K562 (cell line): ENCODE measurements at regions not wholly inside any gene's neighbourhood (a gene's known extent, or its start where the extent isn't known, plus 50 kb on each side); places are given as distances from the start of the nearest gene placed in this dataset.

Experiments
- ATAC-seq: fragments of 200-7000 bp; cut with Tn5 transposase; 3 replicates; pipeline ENCODE4 v1.9.1; 2020; ENCODE audit warnings: moderate library complexity
- BruUV-seq: library from RNA; stranded (reverse); fragments of 400-500 nt; replicated peaks from 2 replicates; lab custom pipeline; 2021; lab: Mats Ljungman, UMichigan
- CTCF ChIA-PET: fragments of 300-600 bp; formaldehyde crosslinking; extraction: SDS; loops from one replicate; lab custom pipeline; 2021; ENCODE audit warnings: low intra/inter-chr PET ratio; lab: Yijun Ruan, JAX
- POLR2A ChIA-PET: fragments of 300-600, 350-650 bp; sonication (Branson Sonifier 250); formaldehyde crosslinking; extraction: SDS; loops from one replicate; lab custom pipeline; 2021; ENCODE audit warnings: antibody characterized with exemption, inconsistent platforms; lab: Yijun Ruan, JAX
- DNase-seq, 4 experiments: peaks; one replicate each; pipeline versions ENCODE4 v3.0.0 to v3.0.0-alpha.2; 2011 to 2018; ENCODE audit warnings: low spot score in 3 of 4, mixed read lengths in 3 of 4; ENCODE audit errors: extremely low read depth in 1 of 4
- FAIRE-seq: peaks from 2 replicates; lab custom pipeline; 2011; peaks lifted over from hg19 to GRCh38; lab: Jason Lieb, UNC
- H2AFZ ChIP-seq: 2 replicates; pipeline ENCODE4 v1.6.0; 2011; ENCODE audit warnings: low read depth, low read length, control low read depth, inconsistent platforms
- H3K27ac ChIP-seq: fragments of 200-600 bp; 3 replicates; pipeline ENCODE4 v1.8.0; 2011; ENCODE audit warnings: low read depth, mild to moderate bottlenecking, control low read depth, inconsistent platforms, low read length, moderate library complexity, mixed read lengths; ENCODE audit errors: extremely low read depth
- H3K27me3 ChIP-seq, 2 experiments: fragments of 300-600 bp in 1 of 2; 2 replicates in 1 of 2; 3 replicates in 1 of 2; pipeline versions ENCODE4 v1.6.0 to v1.8.0; 2011; ENCODE audit warnings: inconsistent platforms in 2 of 2, low read length in 2 of 2, mild to moderate bottlenecking in 1 of 2, mixed read lengths in 1 of 2, moderate library complexity in 1 of 2; ENCODE audit not compliant: control insufficient read depth in 2 of 2, insufficient read depth in 2 of 2
- H3K36me3 ChIP-seq: fragments of 300-600 bp; 3 replicates; pipeline ENCODE4 v1.8.0; 2011; ENCODE audit warnings: mild to moderate bottlenecking, low read length, inconsistent platforms; ENCODE audit not compliant: control insufficient read depth, insufficient read depth
- H3K4me1 ChIP-seq, 2 experiments: fragments of 200-600 bp in 1 of 2; replicated peaks in 1 of 2; 2 replicates in 1 of 2; 3 replicates in 1 of 2; pipeline versions ENCODE4 v1.5.1 to v1.8.0; 2011; ENCODE audit warnings: inconsistent platforms in 2 of 2, low read length in 2 of 2, mild to moderate bottlenecking in 1 of 2, mixed read lengths in 1 of 2, moderate library complexity in 1 of 2; ENCODE audit not compliant: control insufficient read depth in 2 of 2, insufficient read depth in 2 of 2
- H3K4me2 ChIP-seq: 2 replicates; pipeline ENCODE4 v1.6.1; 2011; ENCODE audit warnings: low read length, control low read depth, inconsistent platforms, mixed read lengths; ENCODE audit not compliant: insufficient read depth
- H3K4me3 ChIP-seq: fragments of 200-600 bp; sonication (generic), shearing (Covaris generic); 2 replicates; pipeline ENCODE4 v1.5.1; 2016; ENCODE audit warnings: control low read depth, inconsistent platforms
- H3K79me2 ChIP-seq: fragments of 200-600 bp; 3 replicates; pipeline ENCODE4 v1.8.0; 2011; ENCODE audit warnings: low read length, inconsistent platforms; ENCODE audit not compliant: control insufficient read depth, insufficient read depth
- H3K9ac ChIP-seq, 2 experiments: 2 replicates each; pipeline versions ENCODE4 v1.6.0 to v1.6.1; 2011; ENCODE audit warnings: low read depth in 2 of 2, low read length in 2 of 2, control low read depth in 1 of 2, inconsistent platforms in 1 of 2, mild to moderate bottlenecking in 1 of 2, mixed read lengths in 1 of 2; ENCODE audit not compliant: insufficient read depth in 1 of 2
- H3K9me1 ChIP-seq: one replicate; pipeline ENCODE4 v1.6.0; 2011; ENCODE audit warnings: inconsistent platforms, mild to moderate bottlenecking, low read length, moderate library complexity; ENCODE audit not compliant: control insufficient read depth, insufficient read depth
- H3K9me3 ChIP-seq: replicated peaks from 2 replicates; pipeline ENCODE4 v1.5.1; 2011; ENCODE audit warnings: low read depth, low read length, inconsistent platforms; ENCODE audit not compliant: control insufficient read depth, insufficient read depth
- H4K20me1 ChIP-seq: replicated peaks from 2 replicates; pipeline ENCODE4 v1.6.1; 2011; ENCODE audit warnings: low read length, inconsistent platforms, mixed read lengths; ENCODE audit not compliant: control insufficient read depth, insufficient read depth
- CBX3 ChIP-seq, 2 experiments: IDR thresholded peaks; 1 replicate in 1 of 2; 2 replicates in 1 of 2; pipeline ENCODE4 v1.6.1; 2012; ENCODE audit warnings: inconsistent platforms in 2 of 2, low read length in 2 of 2, borderline replicate concordance in 1 of 2, control low read depth in 1 of 2
- CEBPG ChIP-seq, 3 experiments: fragments of 200-800 bp in 1 of 3; sonication (Bioruptor generic) in 1 of 3; sonication (generic) in 1 of 3; formaldehyde crosslinking in 1 of 3; IDR thresholded peaks in 2 of 3; conservative IDR thresholded peaks in 1 of 3; 2 replicates each; pipeline versions ENCODE4 v1.6.1 to v1.8.0; 2016 to 2022; ENCODE audit warnings: missing compliant biosample characterization in 2 of 3, missing genetic modification characterization in 2 of 3, mild to moderate bottlenecking in 1 of 3, missing genetic modification reagents in 1 of 3
- CHAMP1 ChIP-seq: fragments of 450-650 bp; IDR thresholded peaks from 2 replicates; pipeline ENCODE4 v1.6.1; 2016; ENCODE audit warnings: mild to moderate bottlenecking
- DIDO1 ChIP-seq: fragments of 450-650 bp; IDR thresholded peaks from 2 replicates; pipeline ENCODE4 v1.6.1; 2016; ENCODE audit warnings: low read depth, missing biosample characterization, missing genetic modification characterization
- NEUROD1 ChIP-seq: fragments of 150-350 bp; IDR thresholded peaks from 2 replicates; pipeline ENCODE4 v1.6.1; 2014; ENCODE audit warnings: borderline replicate concordance, low read length, low read depth; ENCODE audit not compliant: partially characterized antibody
- POLR3G ChIP-seq: IDR thresholded peaks from 2 replicates; pipeline ENCODE4 v1.6.1; 2011; ENCODE audit not compliant: insufficient read length, insufficient replicate concordance; ENCODE audit errors: extremely low read depth
- ZC3H11A ChIP-seq: IDR thresholded peaks from 2 replicates; pipeline ENCODE4 v1.6.1; 2012; ENCODE audit warnings: low read depth, low read length, improper control_type of control experiment
- ZNF12 ChIP-seq: sonication (generic); formaldehyde crosslinking; IDR thresholded peaks from 2 replicates; pipeline ENCODE4 v1.4.0; 2020; ENCODE audit warnings: mild to moderate bottlenecking, missing genetic modification reagents
- ZNF217 ChIP-seq: sonication (generic); formaldehyde crosslinking; IDR thresholded peaks from 2 replicates; pipeline ENCODE4 v1.8.0; 2022; ENCODE audit warnings: mild to moderate bottlenecking, missing genetic modification reagents
- ZNF232 ChIP-seq: sonication (generic); formaldehyde crosslinking; IDR thresholded peaks from 2 replicates; pipeline ENCODE4 v1.8.0; 2022; ENCODE audit warnings: mild to moderate bottlenecking, missing genetic modification reagents
- WGBS: fragments of 100-300 bp; shearing (Covaris generic); methylation state at CpG from one replicate; pipeline ENCODE4 v1.1.6; 2016; ENCODE audit warnings: low coverage, mixed read lengths; ENCODE audit not compliant: insufficient coverage; ENCODE audit errors: missing lambda C conversion rate; 5-methylcytosine and 5-hydroxymethylcytosine counted together
- in situ Hi-C: fragments of 300-500 bp; cut with MboI; formaldehyde crosslinking; loops from 4 replicates; pipeline ENCODE4 v1.15.0; 2018; ENCODE audit warnings: inconsistent platforms, mixed read lengths
- intact Hi-C: fragments of 100-400 bp; cut with micrococcal nuclease; formaldehyde crosslinking; loops from 2 replicates; pipeline ENCODE4 v1.14.2; 2022

GRCh38 chr5:61905613-61906012, 400.4 kb upstream of the KIF2A start (continued):
- TF ChIP-seq CHAMP1 (no peak), NEUROD1 (no peak)

GRCh38 chr5:61906820-61907219, 399.2 kb upstream of the KIF2A start:
- ATAC-seq (no peak), FAIRE-seq (no peak), DNase-seq (no peak)
- in situ Hi-C loops (no loop called here), intact Hi-C loops (no loop called here)
- Histone ChIP-seq H3K9me1 (no peaks in the 10 kb centered on the region), H3K27ac (no peak overlapping the region), H3K36me3 (no peaks in the 10 kb centered on the region), H3K4me2 (no peak overlapping the region), H2AFZ (no peak overlapping the region), H3K4me1 (no peaks in the 10 kb centered on the region), H3K27me3 (no peaks in the 10 kb centered on the region), H3K9me3 (no peaks in the 10 kb centered on the region), H3K4me3 (no peak overlapping the region), H3K9ac (no peak overlapping the region; a peak in 1 of 4 replicates), H4K20me1 (no peaks in the 10 kb centered on the region), H3K79me2 (no peaks in the 10 kb centered on the region)
- WGBS = 0% methylated on average over 5 of the region's 5 CpGs
- CTCF ChIA-PET = no interaction called here
- TF ChIP-seq ZNF232 (CRISPR knock-in tag) (no peak), ZNF217 (no peak), ZC3H11A (no peak), DIDO1 (tag) (no peak), POLR3G (no peak), CBX3 (IDR thresholded peaks at IDR 0.05; ENCODE audit: borderline replicate concordance in 1 of 2, low read length in 2 of 2) (no peak), ZNF12 (CRISPR knock-in tag) (no peak), CEBPG (CRISPR knock-in tag; IDR thresholded peaks at IDR 0.05) (no peak), CEBPG (tag; conservative IDR thresholded peaks at IDR 0.05 in 1 of 2, IDR thresholded peaks at IDR 0.05 in 1 of 2) (no peak)
- no TSS peak for BruUV-seq
- POLR2A ChIA-PET = interaction anchor here (0.6 kb wide), 1 partner anchor 25 kb away, joined by 3 read pairs; no protein-coding TSS in a partner anchor
